GM19238 (cell line): ENCODE measurements at regions not wholly inside any gene's neighbourhood (a gene's known extent, or its start where the extent isn't known, plus 50 kb on each side); places are given as distances from the start of the nearest gene placed in this dataset.

Experiments used
- DNase-seq: peaks from one replicate; pipeline ENCODE4 v3.0.0; 2011; ENCODE audit warnings: low spot score; ENCODE audit not compliant: insufficient read length

GRCh38 chr9:134214386-134214765 is 50.0 kb upstream of the RNU6ATAC start:
- DNase-seq: no peak

GRCh38 chr9:134214766-134215419 is 50.5 kb upstream of the RNU6ATAC start:
- DNase-seq: no peak

GRCh38 chr9:134215420-134215698 is 51.0 kb upstream of the RNU6ATAC start:
- no peak for DNase-seq

GRCh38 chr9:134215699-134216448 is 51.5 kb upstream of the RNU6ATAC start:
- no peak for DNase-seq

GRCh38 chr9:134216449-134216951 is 52.1 kb upstream of the RNU6ATAC start:
- DNase-seq: no peak

GRCh38 chr9:134216961-134217360 is 52.6 kb upstream of the RNU6ATAC start:
- DNase-seq: no peak

GRCh38 chr9:134217431-134218210 is 53.3 kb upstream of the RNU6ATAC start:
- no peak for DNase-seq

GRCh38 chr9:134218230-134218629 is 53.9 kb upstream of the RNU6ATAC start:
- DNase-seq: no peak

- no peak for DNase-seq
Measured at GRCh38 chr9:134219646-134220060, 55.3 kb upstream of the RNU6ATAC start.

- no peak for DNase-seq
Measured at GRCh38 chr9:134220311-134220710, 55.9 kb upstream of the RNU6ATAC start.

- no peak for DNase-seq
Measured at GRCh38 chr9:134221273-134222017, 57.1 kb upstream of the RNU6ATAC start.

- DNase-seq: no peak
Measured at GRCh38 chr9:134222018-134222573, 57.7 kb upstream of the RNU6ATAC start.

GRCh38 chr9:134223091-134223490 is 58.7 kb upstream of the RNU6ATAC start:
- no peak for DNase-seq

GRCh38 chr9:134223591-134224122 is 59.3 kb upstream of the RNU6ATAC start:
- DNase-seq: no peak

GRCh38 chr9:134224127-134224526 is 59.8 kb upstream of the RNU6ATAC start:
- DNase-seq: no peak

- DNase-seq: no peak
Measured at GRCh38 chr9:134224567-134225093, 60.3 kb upstream of the RNU6ATAC start.

GRCh38 chr9:134225186-134225585 is 60.8 kb upstream of the RNU6ATAC start:
- no peak for DNase-seq

GRCh38 chr9:134225816-134226215 is 61.5 kb upstream of the RNU6ATAC start:
- DNase-seq: no peak

- no peak for DNase-seq
Measured at GRCh38 chr9:134226221-134226930, 62.0 kb upstream of the RNU6ATAC start.
